ENCODE measurements at regions not wholly inside any gene's neighbourhood (a gene's known extent, or its start where the extent isn't known, plus 50 kb on each side); places are given as distances from the start of the nearest gene placed in this dataset.

DNA sequence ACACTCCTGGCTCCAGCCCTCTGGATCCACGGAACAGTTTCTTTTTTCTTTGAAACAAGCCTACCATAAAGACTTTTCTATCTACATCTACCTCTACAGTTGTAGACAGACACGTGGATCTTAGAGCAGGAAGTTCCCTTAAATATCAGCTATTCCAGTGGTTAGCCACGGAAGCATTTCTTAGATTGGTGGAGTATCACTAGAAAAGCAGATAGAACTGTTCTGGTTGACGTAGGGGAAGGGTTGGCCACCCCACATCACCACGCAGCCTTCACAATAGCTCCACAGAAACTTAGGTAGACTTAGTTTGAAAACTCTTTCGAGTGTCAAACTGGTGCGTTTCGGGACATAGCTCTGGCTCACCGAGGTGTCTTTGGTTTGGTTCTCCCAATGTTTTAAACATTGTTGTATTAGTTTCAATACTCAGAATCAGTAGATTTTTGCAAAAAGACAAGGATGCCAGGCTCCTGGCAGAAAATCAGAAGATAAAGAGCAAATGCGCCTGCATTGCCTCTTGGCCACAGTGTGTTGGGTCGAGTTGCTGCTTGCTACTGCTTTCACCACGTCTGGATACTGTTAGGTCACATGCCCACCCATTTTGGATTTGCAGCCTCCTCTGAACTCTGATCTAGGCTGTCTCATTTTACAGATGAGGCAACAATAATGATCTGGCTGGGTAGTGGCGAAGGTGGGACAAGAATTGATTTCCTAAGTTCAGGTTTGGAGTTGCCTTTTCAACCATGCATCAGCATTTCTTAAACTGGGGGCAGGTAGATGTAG, 71.5 kb upstream of the DTNBP1 start:
- H4K91ac ChIP-seq (ENCODE audit: low read length): no peak overlapping the region
- no peaks in the 10 kb centered on the region for H3K79me1 ChIP-seq (replicated peaks; ENCODE audit: low read length, poor library complexity, severe bottlenecking)

DNA sequence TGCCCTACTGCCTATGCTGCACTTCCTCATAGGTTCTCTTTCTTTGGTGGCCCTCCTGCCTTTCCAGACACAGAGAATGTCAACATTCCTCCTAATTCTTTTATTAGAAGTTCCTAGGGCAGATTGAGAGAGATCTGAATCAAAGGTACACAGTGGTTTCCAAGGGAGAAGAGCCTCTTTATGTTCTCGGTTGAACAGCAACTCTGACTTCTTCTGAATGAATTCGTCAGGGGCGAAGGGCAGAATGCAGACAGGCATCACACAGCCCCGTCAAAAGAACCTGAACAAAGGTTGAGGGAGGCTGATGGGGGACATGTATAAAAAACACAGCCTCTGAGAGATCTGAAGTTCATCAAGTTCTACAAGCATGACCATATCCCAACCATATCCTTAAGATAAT, 68.1 kb upstream of the DTNBP1 start:
- WGBS: 100% methylated on average over 3 of the region's 4 CpGs
- no peak overlapping the region for H3K18ac ChIP-seq (ENCODE audit: low read depth in 1 of 2, low read length in 2 of 2)
- H2BK5ac ChIP-seq (ENCODE audit: low read depth, low read length, poor library complexity, severe bottlenecking): no peak overlapping the region
- no peak overlapping the region for H2BK15ac ChIP-seq (ENCODE audit: low read depth, poor library complexity, severe bottlenecking)
- peaks cover 3 to 39% of the 10 kb centered on the region in 2 experiments for H3K27me3 ChIP-seq (ENCODE audit: control insufficient read depth in 1 of 2, insufficient read depth in 1 of 2, low read length in 2 of 2)
- H2BK120ac ChIP-seq (ENCODE audit: low read depth, low read length): no peak overlapping the region
- H3K14ac ChIP-seq (ENCODE audit: low read length in 2 of 2): no peak overlapping the region
- H3K23ac ChIP-seq (ENCODE audit: low read length in 2 of 2): no peak overlapping the region
- H3K27ac ChIP-seq (ENCODE audit: low read length, poor library complexity, severe bottlenecking): no peak overlapping the region
- no peaks in the 10 kb centered on the region for H3K79me1 ChIP-seq (replicated peaks; ENCODE audit: low read length, poor library complexity, severe bottlenecking)
- H2AFZ ChIP-seq (ENCODE audit: low read depth, low read length): no peak overlapping the region
- no peak overlapping the region for H3K4me2 ChIP-seq (ENCODE audit: low read length, poor library complexity, severe bottlenecking)
- H3K36me3 ChIP-seq (ENCODE audit: control insufficient read depth in 1 of 2, insufficient read depth in 2 of 2, low read depth in 1 of 2, low read length in 2 of 2): no peaks in the 10 kb centered on the region
- H3K4me3 ChIP-seq (ENCODE audit: insufficient read depth in 1 of 2, low read depth in 1 of 2, low read length in 2 of 2): no peak overlapping the region
- no peak overlapping the region for H4K8ac ChIP-seq (ENCODE audit: low read length)
- H2AK5ac ChIP-seq (ENCODE audit: low read length, severe bottlenecking): no peak overlapping the region
- H4K91ac ChIP-seq (ENCODE audit: low read length): no peak overlapping the region
- H3K9ac ChIP-seq (ENCODE audit: low read length): no peak overlapping the region
- no peaks in the 10 kb centered on the region for H3K9me3 ChIP-seq (ENCODE audit: control insufficient read depth, low read length)
- peaks cover 2% of the 10 kb centered on the region for H3K4me1 ChIP-seq (ENCODE audit: control insufficient read depth, insufficient read depth, low read depth, low read length)
- H3K4ac ChIP-seq (ENCODE audit: low read depth in 1 of 2, low read length in 2 of 2): no peak overlapping the region
- no peak for DNase-seq
- no peak overlapping the region for H2BK12ac ChIP-seq (ENCODE audit: low read length in 2 of 2)

More for the DNA sequence above, 71.5 kb upstream of the DTNBP1 start:
- 88% methylated on average over 13 of the region's 13 CpGs for WGBS
- H3K4me1 ChIP-seq (ENCODE audit: control insufficient read depth, insufficient read depth, low read depth, low read length): peaks cover 5% of the 10 kb centered on the region
- no peak overlapping the region for H3K9ac ChIP-seq (ENCODE audit: low read length)
- H3K27ac ChIP-seq (ENCODE audit: low read length, poor library complexity, severe bottlenecking): no peak overlapping the region
- no peak overlapping the region for H4K8ac ChIP-seq (ENCODE audit: low read length)
- H3K23ac ChIP-seq (ENCODE audit: low read length in 2 of 2): no peak overlapping the region
- no peak for DNase-seq
- peaks cover 3 to 34% of the 10 kb centered on the region in 2 experiments for H3K27me3 ChIP-seq (ENCODE audit: control insufficient read depth in 1 of 2, insufficient read depth in 1 of 2, low read length in 2 of 2)
- H2BK120ac ChIP-seq (ENCODE audit: low read depth, low read length): no peak overlapping the region
- no peak overlapping the region for H2AK5ac ChIP-seq (ENCODE audit: low read length, severe bottlenecking)
- H2BK5ac ChIP-seq (ENCODE audit: low read depth, low read length, poor library complexity, severe bottlenecking): no peak overlapping the region
- no peak overlapping the region for H2BK12ac ChIP-seq (ENCODE audit: low read length in 2 of 2)
- H3K18ac ChIP-seq (ENCODE audit: low read depth in 1 of 2, low read length in 2 of 2): no peak overlapping the region
- H2BK15ac ChIP-seq (ENCODE audit: low read depth, poor library complexity, severe bottlenecking): no peak overlapping the region
- no peak overlapping the region for H3K4ac ChIP-seq (ENCODE audit: low read depth in 1 of 2, low read length in 2 of 2)
- H2AFZ ChIP-seq (ENCODE audit: low read depth, low read length): no peak overlapping the region
- no peaks in the 10 kb centered on the region for H3K9me3 ChIP-seq (ENCODE audit: control insufficient read depth, low read length)
- no peak overlapping the region for H3K4me3 ChIP-seq (ENCODE audit: insufficient read depth in 1 of 2, low read depth in 1 of 2, low read length in 2 of 2)
- no peak overlapping the region for H3K4me2 ChIP-seq (ENCODE audit: low read length, poor library complexity, severe bottlenecking)
- H3K36me3 ChIP-seq (ENCODE audit: control insufficient read depth in 1 of 2, insufficient read depth in 2 of 2, low read depth in 1 of 2, low read length in 2 of 2): no peaks in the 10 kb centered on the region
- no peak overlapping the region for H3K14ac ChIP-seq (ENCODE audit: low read length in 2 of 2)

DNA sequence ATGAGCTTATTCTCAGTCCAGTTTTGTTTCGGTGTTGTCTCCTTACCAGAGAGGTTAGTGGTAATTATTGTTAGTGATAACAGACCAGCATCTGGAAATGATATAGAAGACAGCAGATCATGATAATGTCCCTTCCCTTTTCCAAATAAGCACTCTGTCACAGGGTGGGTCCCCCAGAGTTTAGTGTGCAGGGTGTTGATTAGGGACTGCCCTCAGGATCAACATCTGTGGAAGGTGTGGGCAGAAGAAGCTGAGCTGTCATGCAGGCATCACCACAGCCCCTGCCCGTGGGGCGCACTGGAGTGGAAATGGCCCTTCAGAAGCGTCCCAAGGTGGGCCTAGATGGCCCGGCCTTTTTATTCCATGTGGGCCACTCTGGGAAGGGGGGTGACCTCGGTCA, 67.6 kb upstream of the DTNBP1 start:
- H3K14ac ChIP-seq (ENCODE audit: low read length in 2 of 2): peak overlapping the region in 1 of 2 experiments; percentile 71
- H3K27ac ChIP-seq (ENCODE audit: low read length, poor library complexity, severe bottlenecking): no peak overlapping the region
- no peak overlapping the region for H3K4me3 ChIP-seq (ENCODE audit: insufficient read depth in 1 of 2, low read depth in 1 of 2, low read length in 2 of 2)
- no peak overlapping the region for H2AK5ac ChIP-seq (ENCODE audit: low read length, severe bottlenecking)
- H2BK5ac ChIP-seq (ENCODE audit: low read depth, low read length, poor library complexity, severe bottlenecking): no peak overlapping the region
- H4K8ac ChIP-seq (ENCODE audit: low read length): no peak overlapping the region
- no peak overlapping the region for H2BK12ac ChIP-seq (ENCODE audit: low read length in 2 of 2)
- no peaks in the 10 kb centered on the region for H3K36me3 ChIP-seq (ENCODE audit: control insufficient read depth in 1 of 2, insufficient read depth in 2 of 2, low read depth in 1 of 2, low read length in 2 of 2)
- H3K79me1 ChIP-seq (replicated peaks; ENCODE audit: low read length, poor library complexity, severe bottlenecking): no peaks in the 10 kb centered on the region
- H3K9me3 ChIP-seq (ENCODE audit: control insufficient read depth, low read length): no peaks in the 10 kb centered on the region
- H3K18ac ChIP-seq (ENCODE audit: low read depth in 1 of 2, low read length in 2 of 2): no peak overlapping the region
- no peak overlapping the region for H2BK120ac ChIP-seq (ENCODE audit: low read depth, low read length)
- H3K4me1 ChIP-seq (ENCODE audit: control insufficient read depth, insufficient read depth, low read depth, low read length): peaks cover 1% of the 10 kb centered on the region
- no peak overlapping the region for H3K4me2 ChIP-seq (ENCODE audit: low read length, poor library complexity, severe bottlenecking)
- H3K27me3 ChIP-seq (ENCODE audit: control insufficient read depth in 1 of 2, insufficient read depth in 1 of 2, low read length in 2 of 2): peaks cover 3 to 37% of the 10 kb centered on the region in 2 experiments
- no peak overlapping the region for H3K23ac ChIP-seq (ENCODE audit: low read length in 2 of 2)
- no peak overlapping the region for H2BK15ac ChIP-seq (ENCODE audit: low read depth, poor library complexity, severe bottlenecking)
- H2AFZ ChIP-seq (ENCODE audit: low read depth, low read length): no peak overlapping the region
- WGBS: 93% methylated on average over 6 of the region's 6 CpGs
- DNase-seq: no peak
- H3K4ac ChIP-seq (ENCODE audit: low read depth in 1 of 2, low read length in 2 of 2): no peak overlapping the region
- H3K9ac ChIP-seq (ENCODE audit: low read length): no peak overlapping the region
- H4K91ac ChIP-seq (ENCODE audit: low read length): no peak overlapping the region

DNA sequence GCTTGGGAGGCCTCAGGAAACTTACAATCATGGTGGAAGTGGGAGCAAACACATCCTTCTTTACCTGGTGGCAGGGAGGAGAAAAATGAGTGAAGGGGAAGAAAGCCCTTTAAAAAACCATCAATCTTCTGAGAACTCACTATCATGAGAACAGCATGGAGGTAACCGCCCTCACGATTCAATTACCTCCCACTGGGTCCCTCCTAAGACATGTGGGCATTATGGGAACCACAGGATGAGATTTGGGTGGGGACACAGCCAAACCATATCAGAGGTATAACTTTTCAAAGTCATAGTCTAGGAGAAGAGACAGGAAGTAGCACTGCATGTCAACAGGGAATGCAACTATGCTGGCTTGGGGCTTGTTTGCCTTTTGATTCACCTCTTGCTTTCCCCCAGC, 59.9 kb upstream of the DTNBP1 start:
- Histone ChIP-seq H3K9me3 (ENCODE audit: control insufficient read depth, low read length) (no peaks in the 10 kb centered on the region), H4K91ac (ENCODE audit: low read length) (no peak overlapping the region), H3K36me3 (ENCODE audit: control insufficient read depth in 1 of 2, insufficient read depth in 2 of 2, low read depth in 1 of 2, low read length in 2 of 2) (no peaks in the 10 kb centered on the region), H2AK5ac (ENCODE audit: low read length, severe bottlenecking) (no peak overlapping the region), H2BK12ac (ENCODE audit: low read length in 2 of 2) (no peak overlapping the region), H3K14ac (ENCODE audit: low read length in 2 of 2) (no peak overlapping the region), H4K8ac (ENCODE audit: low read length) (no peak overlapping the region), H2BK5ac (ENCODE audit: low read depth, low read length, poor library complexity, severe bottlenecking) (no peak overlapping the region), H3K27me3 (ENCODE audit: control insufficient read depth in 1 of 2, insufficient read depth in 1 of 2, low read length in 2 of 2) (peaks cover 0 to 4% of the 10 kb centered on the region in 2 experiments), H3K4me3 (ENCODE audit: insufficient read depth in 1 of 2, low read depth in 1 of 2, low read length in 2 of 2) (no peak overlapping the region), H3K27ac (ENCODE audit: low read length, poor library complexity, severe bottlenecking) (no peak overlapping the region), H3K4ac (ENCODE audit: low read depth in 1 of 2, low read length in 2 of 2) (no peak overlapping the region), H3K9ac (ENCODE audit: low read length) (no peak overlapping the region), H3K18ac (ENCODE audit: low read depth in 1 of 2, low read length in 2 of 2) (no peak overlapping the region), H2AFZ (ENCODE audit: low read depth, low read length) (no peak overlapping the region), H3K23ac (ENCODE audit: low read length in 2 of 2) (no peak overlapping the region), H2BK120ac (ENCODE audit: low read depth, low read length) (no peak overlapping the region), H3K79me1 (replicated peaks; ENCODE audit: low read length, poor library complexity, severe bottlenecking) (no peaks in the 10 kb centered on the region), H3K4me2 (ENCODE audit: low read length, poor library complexity, severe bottlenecking) (no peak overlapping the region), H3K4me1 (ENCODE audit: control insufficient read depth, insufficient read depth, low read depth, low read length) (no peaks in the 10 kb centered on the region), H2BK15ac (ENCODE audit: low read depth, poor library complexity, severe bottlenecking) (no peak overlapping the region)
- 60% methylated on average over 1 of the region's 2 CpGs for WGBS
- no peak for DNase-seq
